ENCODE measurements at regions not wholly inside any gene's neighbourhood (a gene's known extent, or its start where the extent isn't known, plus 50 kb on each side); places are given as distances from the start of the nearest gene placed in this dataset.

DNA sequence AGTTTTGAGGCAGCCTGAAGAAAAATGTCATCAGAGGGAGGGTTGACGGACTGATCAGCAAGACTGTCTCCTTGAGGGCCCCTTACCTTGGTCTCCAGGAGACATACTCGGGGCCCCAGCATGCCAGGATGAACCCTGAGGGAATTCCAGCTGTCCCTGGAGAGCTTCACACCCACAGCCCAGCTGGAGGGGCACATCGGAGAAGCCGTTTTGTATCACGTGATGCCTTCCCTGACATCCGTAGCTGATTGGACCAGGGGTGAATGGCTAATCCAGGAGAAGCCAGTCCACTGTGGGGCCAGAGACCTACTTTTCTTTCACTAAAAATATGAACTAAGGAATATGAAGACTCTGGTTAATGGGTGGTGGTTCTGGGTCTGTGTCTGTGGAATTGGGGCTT lies 86.0 kb upstream of the TP53I11 start:
- DNase-seq (ENCODE audit: low read depth): no peak

DNA sequence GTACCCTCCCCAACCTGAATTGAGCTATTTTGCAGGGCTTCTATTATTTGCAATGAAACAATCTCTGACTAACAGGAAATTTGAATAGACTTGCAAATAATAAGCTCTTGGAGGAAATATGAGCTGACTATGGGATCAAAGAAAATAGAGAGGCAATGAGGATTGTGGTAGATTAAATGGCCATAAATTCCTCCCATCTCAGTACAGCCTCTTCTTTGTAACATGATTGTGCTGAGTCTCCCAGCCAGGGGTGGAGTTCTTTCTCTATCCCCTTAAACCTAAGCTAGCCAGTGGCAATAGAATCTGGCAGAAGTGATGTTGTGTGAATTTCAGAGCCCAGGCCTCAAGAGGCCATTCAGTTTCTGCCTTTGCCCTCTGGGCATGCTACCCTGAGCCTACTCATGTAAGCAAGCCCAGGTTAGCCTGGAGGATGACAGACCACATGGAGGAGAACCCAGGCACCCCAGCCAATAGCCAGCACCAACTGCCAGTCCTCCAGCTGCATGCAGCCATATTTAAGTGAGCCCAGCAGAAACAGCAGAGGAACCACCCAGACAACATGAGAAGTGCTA lies 86.8 kb upstream of the TP53I11 start:
- no peak for DNase-seq (ENCODE audit: low read depth)

DNA sequence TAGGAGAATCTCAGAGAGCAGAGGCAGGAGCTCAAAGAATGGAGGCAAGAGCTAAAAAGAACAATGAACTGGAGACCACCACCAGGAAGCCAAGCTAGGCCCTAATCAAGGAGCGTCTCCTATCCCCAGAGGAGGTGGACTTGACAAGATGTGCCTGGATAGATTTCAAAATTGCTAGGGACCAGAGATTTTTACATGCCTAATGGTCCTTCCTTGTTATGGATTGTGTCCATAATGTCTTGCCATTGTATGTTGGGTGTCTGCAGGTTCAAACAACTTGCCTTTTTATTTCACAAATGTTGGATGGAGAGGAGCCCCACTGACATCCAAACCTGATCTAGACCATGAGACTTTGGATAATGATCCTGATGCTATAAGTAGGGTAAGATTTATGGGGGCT lies 88.2 kb upstream of the TP53I11 start:
- no peak for DNase-seq (ENCODE audit: low read depth)

DNA sequence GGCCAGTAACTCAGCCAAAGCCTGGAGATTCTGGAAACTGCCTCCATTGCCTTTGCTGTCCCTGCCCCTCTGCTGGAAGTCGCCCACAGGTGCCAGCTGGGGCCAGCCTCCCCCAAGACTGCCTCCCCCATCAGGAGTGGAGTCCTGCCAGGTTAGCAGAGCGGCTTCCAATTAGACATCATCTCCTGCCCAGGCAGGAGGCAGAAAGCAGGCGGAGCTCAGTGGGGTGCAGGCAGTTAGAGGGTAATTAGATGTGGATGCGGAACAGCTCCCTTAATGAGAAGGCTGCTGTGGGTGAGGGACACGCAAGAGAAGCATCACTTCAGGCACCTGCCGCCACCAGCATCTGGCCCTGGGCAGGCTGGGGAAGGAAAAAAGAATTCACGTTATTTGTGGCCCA lies 90.9 kb upstream of the TP53I11 start:
- DNase-seq (ENCODE audit: low read depth): no peak

DNA sequence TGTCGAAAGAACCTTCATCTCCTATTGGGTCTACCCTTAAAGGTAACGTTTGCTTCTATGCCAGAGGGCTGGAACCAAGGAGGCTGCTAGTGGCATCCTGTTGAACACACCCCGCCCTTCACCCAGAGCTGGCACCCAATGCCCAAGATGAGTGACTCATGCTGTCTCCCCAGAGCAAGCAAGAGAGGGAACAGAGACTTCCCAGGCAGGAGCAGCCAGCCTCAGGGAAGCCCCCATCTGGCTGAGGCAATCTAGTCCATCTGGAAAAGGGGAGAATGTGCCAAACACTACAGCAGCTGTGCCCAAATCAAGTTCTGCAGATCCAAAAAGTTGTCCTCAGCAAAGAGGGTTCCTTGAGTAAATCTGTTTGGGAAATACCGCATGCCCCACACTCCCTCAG lies 91.9 kb upstream of the TP53I11 start:
- no peak for DNase-seq (ENCODE audit: low read depth)

DNA sequence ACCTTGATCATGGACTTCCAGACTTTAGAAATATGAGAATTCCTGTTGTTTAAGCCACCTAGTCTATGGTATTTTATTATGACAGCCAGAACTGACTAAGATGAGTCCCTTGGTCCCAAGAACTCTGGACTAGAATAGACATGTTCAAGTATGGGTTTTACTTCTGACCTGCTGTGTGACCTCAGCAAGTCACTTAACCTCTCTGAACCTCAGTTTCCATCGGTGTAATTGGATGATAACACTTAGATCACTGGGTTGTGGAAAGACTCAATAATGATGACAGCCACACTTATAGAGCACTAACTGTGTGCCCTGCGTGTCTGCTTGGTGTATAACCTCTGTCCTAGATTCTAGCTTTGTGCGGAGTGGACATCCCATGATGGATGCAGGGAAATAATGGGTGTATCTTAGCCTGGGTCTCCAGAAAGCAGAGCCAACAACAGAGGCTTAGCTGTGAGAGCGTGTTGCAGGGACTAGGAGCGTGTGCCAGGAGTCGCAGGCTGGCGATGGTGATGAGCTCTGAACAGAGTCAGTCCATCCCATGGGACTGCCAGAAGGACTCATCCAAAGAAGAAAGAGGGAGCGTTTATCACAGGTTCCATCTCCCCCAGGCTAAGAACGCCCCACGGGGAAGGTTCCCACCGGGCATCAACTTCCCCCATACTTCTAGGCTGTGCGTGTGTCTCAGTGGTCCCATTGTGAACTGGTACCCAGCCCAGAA lies 93.2 kb upstream of the TP53I11 start:
- DNase-seq (ENCODE audit: low read depth): no peak

DNA sequence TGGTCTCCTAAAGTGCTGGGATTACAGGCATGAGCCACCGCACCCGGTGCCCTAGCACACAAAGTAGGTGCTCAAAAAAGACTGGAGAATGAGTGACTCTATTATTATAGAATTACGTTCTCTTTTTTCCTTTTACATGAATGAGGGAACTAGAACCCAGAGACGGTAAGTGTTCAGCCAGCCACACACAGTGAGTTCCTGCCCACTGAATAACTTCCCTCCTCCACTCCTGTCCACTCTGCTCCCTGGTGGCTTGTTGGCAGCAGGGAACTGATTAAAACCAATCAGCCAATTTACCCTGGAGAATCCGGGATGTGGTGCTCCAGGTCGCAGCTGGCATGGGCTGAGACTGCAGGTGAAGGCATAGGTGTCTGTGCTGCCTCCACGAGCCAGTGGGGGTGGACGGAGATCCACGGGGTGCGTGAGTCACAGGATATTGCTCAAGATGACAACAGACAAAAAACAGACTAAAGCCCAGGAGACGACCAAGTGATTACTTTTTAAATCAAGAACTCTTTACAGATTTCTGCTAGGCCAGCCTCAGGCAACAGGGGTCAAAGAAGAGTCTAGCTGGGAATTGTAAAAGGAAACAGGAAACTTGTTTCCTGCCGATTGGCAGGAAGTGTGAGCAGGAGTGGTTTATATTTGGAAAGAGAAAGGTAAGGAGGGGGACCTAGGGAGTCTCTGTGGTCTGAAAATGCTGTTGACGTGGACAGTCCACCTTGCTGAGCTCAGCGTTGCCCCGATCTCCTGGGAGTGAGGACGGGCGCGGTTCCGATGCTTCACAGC lies 95.2 kb upstream of the TP53I11 start:
- DNase-seq (ENCODE audit: low read depth): peak; percentile 47

DNA sequence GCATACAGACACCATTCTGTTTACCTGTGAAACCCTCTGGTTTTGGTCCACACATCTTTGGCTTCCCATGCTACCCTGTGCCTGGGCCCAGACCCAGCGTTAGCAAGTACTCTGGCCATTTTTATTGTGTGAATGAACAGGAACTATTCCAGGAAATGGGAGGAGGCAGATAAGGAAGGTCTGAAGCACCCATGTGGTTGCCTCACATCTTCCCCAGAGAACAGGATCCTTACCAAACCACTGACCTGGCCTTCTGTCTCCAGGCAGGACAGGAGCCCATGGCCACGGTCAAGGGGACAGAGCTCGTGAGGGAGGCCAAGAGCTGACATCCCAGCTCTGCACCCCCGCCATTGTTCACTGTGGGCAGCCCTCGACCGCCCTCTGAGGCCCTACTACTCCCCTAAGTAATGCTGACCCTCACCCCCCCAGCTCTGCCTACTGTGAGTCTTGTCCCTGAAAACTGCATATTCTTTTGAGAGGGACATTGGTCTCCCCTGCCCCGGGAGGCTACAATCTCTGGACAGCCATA lies 97.7 kb upstream of the TP53I11 start:
- no peak for DNase-seq (ENCODE audit: low read depth)

DNA sequence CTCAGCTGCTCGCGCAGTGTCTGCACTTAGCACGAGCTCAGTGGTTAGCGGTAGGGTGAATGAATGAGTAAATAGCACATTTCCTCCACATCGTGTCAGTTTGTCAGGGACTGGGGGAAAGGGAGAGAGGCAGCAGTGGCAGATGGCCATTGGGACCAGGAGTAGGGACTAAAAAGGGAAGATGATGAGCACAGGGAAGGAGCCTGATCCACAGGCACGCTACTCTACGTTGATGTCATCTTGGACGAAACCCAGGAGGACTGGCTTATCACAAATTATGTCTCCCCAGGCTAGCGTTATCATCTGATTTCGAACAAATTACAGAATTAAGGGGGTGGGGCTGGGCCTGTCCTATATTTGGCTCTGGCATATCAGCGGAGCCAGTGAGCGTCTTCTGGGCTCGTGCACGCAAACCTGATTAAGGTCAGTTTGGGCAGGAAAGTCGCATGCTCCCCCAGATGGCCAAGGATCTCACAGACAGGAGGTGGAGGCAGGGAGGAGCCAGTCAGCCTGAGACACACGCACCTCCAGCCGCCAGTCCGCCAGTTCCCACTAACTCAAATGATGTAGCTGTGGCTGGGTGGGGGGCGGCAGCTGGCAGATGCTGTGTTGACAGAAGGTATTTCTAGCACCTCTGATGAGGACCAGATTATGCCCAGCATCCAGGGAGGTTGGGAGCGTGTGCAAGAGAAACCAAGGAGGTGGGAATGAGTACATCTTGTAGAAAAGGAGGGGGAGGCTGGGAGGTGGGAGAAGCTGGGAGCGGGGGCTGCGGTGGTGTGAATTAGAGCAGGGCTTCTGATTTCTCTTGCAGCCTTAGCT lies 97.4 kb upstream of the PRDM11 start:
- no peak for DNase-seq (ENCODE audit: low read depth)

DNA sequence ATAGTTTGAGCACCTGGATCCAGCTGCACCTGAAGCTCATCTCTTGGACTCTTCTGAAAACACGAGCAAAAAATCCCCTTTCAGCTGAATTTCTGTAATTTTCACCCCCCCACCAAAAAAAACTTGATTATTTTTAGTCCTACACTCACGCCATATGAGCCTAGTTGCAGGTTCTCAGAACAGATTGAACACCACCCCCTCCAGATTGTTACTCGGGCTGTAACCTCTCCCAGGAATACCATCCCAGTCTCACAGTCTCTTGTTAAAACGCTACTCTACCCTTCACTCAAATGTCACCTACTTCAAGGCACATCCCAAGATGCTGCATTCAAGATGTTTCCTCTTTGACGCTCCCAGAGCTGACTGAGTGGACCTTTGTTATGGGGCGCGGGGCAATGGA lies 96.3 kb upstream of the PRDM11 start:
- no peak for DNase-seq (ENCODE audit: low read depth)

DNA sequence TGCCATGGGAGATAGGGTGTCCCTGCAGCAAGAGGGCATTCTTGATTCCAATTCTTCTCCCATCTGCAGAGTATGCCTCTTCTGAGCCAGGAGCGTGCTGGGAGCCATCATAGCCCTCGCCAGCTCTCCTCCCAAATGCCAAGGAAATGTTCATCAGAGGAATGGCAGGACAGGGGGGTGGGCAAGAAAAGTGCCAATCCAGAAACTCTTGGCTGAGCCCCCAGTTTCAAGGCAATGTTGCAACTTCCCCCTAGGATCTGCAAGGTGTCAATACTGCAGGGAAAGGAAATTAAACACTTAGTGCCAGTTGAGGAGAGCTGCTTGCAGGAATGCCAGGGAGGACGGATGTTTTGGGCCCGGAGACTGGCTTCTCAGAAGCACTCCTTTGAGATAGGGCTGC lies 94.8 kb upstream of the PRDM11 start:
- no peak for DNase-seq (ENCODE audit: low read depth)

DNA sequence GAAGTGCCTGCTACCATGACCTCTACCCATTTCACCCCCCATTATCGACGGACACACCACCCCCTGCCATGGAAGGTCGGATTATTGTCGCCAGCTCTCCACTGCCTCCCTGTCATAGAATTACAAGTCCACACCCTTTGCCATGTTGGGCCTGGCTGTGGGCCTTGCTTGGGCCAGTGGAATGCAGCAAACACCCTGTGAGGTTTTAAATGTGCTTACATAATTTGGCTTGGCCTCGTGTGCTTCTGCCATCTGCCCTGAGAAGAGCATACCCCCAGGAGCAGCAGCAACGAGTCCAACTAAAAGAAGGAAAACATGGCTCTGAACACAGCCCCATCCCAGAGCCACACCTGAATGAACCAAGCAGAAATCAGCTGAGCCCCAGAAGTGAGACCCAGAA lies 94.1 kb upstream of the PRDM11 start:
- DNase-seq (ENCODE audit: low read depth): no peak

DNA sequence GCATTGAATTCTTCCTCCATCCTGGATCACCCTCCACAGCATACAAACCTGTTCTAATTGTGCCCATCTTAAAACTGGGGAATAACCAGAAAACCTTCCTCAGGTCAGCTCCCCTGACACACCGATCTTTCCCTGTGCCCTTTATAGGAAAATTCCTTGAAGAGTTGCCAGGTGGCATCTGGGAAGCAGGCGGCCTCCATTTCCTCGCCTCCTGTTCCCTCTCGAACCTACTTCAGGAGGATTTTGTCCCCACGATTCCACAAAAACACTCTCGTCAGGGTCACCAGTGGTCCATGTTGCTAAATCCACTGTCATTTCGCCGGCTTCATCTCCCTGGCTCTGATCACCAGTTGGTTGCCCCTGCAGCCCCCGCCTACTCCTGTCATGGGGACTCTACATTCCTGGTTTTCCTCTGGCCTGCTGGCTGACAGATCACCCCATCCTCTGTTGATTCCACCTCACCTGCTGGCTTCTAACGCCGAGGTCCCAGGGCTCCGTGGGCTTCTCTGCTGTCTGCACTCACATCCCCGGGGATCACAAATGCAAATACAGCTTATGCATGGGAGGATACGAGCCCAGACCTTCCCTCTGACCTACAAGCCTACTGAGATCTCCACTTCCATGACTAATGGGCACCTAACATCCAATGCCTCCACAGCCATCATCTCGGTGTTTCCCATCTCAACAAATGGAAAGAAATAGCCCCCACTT lies 92.5 kb upstream of the PRDM11 start:
- no peak for DNase-seq (ENCODE audit: low read depth)

DNA sequence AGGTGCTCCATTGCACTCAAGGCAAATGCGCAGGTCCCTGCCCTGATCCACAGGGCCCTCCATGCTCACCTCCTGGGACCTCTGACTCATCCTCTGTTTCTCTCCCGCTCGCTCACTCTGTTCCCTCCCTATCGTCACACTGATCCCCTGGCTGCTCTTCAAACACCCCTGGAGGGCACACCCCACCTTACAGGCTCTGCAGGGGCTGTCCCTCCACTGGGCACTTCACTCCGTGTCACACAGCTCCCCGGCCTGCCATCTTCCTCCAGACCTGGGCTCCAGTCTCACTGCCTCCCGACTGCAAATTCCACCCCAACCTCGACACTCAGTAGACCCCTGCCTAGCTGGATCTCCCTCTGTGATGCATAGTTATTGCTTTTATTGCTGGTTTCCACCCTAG lies 91.5 kb upstream of the PRDM11 start:
- no peak for DNase-seq (ENCODE audit: low read depth)

DNA sequence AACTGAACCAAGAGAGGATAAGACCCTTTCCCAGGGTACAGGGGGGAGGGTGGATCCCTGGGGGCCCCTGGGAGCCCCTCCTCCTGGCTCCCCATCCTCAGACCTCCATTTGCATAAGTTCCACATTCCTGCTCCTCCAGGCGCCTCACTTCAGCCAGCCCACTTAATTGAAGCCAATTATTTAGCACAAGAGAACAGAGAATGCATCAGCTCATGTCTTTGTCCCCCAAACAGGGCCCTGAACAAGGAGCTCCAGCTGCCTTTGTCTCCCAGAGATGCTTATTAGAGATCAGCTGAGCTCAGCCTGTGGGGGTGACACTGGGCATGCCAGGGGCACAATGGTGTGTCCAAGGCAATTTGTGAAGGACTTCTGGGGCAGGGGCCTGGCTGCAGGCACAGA lies 89.9 kb upstream of the PRDM11 start:
- no peak for DNase-seq (ENCODE audit: low read depth)

DNA sequence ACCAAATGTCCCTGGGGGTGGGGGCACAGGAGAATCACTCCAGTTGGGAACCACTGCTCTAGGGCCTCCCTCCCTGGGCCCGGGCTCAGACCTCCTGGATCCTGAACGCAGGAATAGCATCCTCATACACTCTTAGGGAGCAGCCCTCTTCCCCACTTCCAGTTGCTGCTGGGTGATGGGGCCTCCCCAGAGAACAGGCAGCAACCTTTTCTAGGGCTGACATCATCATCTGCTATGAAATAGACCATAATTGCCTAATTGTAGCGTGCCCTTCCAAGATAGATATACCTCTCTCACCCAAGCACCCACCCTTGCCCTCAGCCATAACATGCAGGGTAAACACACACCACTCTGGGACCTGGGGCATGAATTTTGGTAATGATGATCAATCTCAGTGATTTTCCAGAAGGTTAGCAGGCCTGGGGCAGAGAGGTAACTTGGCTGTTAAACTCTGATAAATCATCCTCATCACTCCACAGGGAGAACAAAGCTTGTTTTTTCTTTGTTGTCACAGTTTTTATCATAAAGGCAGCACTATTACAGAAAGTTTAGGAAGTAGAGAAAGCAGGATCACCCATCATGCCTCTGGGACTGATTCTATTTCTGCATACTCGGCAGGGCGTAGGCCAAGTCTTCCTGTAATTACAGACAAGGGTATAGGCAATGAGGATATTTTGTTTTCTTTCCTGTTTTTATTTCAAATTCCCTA lies 88.3 kb upstream of the PRDM11 start:
- DNase-seq (ENCODE audit: low read depth): no peak

DNA sequence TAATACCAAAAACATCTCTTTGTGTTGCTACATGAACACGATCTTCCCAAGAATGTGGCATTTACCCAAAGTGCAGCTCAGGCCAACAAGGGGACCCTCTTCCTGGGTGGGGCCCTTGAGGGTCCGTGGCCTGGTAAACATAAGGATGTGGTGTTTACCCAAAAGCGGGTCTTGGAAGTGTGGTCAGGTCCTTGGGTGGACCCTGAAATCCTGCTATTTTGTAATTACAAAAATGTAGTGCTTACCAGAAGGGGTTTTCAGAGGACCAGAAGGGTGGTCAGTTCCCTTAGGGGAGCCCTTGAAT lies 87.8 kb upstream of the PRDM11 start:
- no peak for DNase-seq (ENCODE audit: low read depth)

DNA sequence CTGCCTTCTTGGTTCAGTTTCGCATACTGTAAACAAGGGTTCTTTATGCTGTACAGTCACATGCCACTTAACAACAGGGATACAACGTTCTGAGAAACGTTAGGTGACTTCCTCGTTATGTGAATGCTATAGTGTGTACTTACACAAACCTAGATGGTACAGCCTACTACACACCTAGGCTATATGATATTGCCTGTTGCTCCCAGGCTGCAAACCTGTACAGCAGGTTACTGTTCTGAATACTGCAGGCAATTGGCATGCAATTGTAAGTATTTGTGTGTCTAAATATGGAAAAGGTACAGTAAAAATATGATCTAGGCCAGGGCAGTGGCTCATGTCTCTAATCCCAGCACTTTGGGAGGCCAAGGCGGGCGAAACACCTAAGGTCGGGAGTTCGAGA lies 85.7 kb upstream of the PRDM11 start:
- no peak for DNase-seq (ENCODE audit: low read depth)

DNA sequence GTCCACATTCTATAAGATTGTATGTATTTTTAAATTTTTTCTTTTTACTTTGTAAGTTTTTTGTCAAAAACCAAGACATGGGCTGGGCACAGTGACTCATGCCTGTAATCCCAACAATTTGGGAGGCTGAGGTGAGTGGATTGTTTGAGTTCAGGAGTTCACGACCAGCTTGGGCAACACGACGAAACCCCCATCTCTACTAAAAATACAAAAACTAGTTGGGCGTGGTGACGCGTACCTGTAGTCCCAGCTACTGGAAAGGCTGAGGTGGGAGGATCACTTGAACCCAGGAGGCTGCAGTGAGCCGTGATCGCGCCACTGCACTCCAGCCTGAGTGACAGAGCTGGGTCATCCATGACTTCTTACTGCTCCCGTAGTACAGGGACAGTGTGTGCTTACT lies 84.8 kb upstream of the PRDM11 start:
- DNase-seq (ENCODE audit: low read depth): no peak

DNA sequence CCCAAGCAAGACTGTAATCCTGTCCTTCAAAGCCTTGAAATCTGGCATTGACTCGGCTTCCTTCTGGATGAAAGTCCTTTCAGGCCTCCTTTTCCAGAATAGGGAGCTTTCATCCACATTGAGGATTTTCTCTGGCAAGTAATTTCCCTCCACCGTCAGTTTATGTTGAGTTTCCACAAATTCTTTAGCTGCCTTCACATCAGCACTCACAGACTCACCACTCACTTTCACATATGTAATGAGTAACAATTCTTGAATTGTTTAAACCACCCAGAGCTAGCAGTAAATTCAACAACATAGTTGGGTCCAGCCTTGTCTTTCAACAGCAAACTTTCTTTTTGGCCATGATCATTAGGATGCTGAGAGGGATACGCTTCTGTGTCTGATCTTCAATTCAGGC lies 84.3 kb upstream of the PRDM11 start:
- DNase-seq (ENCODE audit: low read depth): no peak

DNA sequence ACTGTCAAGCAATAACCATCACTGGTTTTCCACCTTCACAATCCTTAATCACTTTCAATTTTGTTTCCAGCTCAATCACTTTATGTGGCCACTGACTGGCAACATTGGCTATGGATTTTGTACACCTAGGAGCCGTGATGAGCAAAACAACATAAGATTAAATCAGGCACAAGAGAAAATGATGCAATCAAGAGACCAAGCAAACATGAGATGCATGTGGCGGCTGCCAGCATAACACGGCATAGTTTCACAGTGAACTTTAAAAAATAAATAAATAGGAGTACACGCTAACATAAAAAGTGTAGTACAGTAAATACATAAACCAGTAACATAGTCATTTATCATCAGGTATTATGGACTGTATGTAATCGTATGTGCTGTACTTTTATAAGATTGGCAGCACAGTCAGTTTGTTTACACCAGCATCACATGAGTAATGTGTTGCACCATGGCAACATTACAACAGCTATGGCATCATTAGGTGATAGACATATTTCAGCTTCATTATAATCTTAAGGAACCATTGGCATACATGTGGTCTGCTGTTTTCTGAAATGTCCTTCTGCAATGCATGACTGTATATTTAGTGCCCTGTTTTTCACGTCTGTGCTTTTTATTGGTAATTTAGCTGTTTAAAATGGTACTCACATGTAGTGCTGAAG lies 83.3 kb upstream of the PRDM11 start:
- DNase-seq (ENCODE audit: low read depth): no peak
